Activated CD8-positive, alpha-beta T cell treated with anti-CD3 and anti-CD28 coated beads for 36 hours (primary cell): ENCODE measurements at regions not wholly inside any gene's neighbourhood (a gene's known extent, or its start where the extent isn't known, plus 50 kb on each side); places are given as distances from the start of the nearest gene placed in this dataset.
"Not testable (repeated sequence)": the region's sequence is repeated elsewhere in the genome, so short reads cannot be mapped to it uniquely, and the experiment has no call there.

Experiments
- ATAC-seq: fragments of 200-7000 bp; cut with Tn5 transposase; one replicate; pipeline ENCODE4 v1.10.0; 2021; ENCODE audit warnings: mild to moderate bottlenecking, moderate library complexity
- CTCF ChIA-PET: fragments of 350-600 bp; sonication (Branson Sonifier 250); formaldehyde crosslinking; loops from one replicate; lab custom pipeline; 2021; ENCODE audit warnings: antibody characterized with exemption; lab: Charles Lee
- POLR2A ChIA-PET: fragments of 350-600 bp; sonication (Branson Sonifier 250); formaldehyde crosslinking; loops from one replicate; lab custom pipeline; 2021; ENCODE audit warnings: antibody characterized with exemption; lab: Charles Lee
- DNase-seq: peaks from one replicate; pipeline ENCODE4 v3.0.0-alpha.2; 2020
- H3K27ac Mint-ChIP-seq: one replicate; pipeline ENCODE4 v1.8.0; 2021; ENCODE audit warnings: mild to moderate bottlenecking, mixed read lengths
- H3K27me3 Mint-ChIP-seq: one replicate; pipeline ENCODE4 v1.8.0; 2021; ENCODE audit warnings: mixed read lengths
- H3K36me3 Mint-ChIP-seq: one replicate; pipeline ENCODE4 v1.8.0; 2021; ENCODE audit warnings: low read depth, mixed read lengths
- H3K4me1 Mint-ChIP-seq: one replicate; pipeline ENCODE4 v1.8.0; 2021; ENCODE audit warnings: low read depth, mixed read lengths
- H3K4me3 Mint-ChIP-seq: one replicate; pipeline ENCODE4 v1.8.0; 2021; ENCODE audit warnings: mild to moderate bottlenecking, moderate library complexity, mixed read lengths
- H3K9me3 Mint-ChIP-seq: one replicate; pipeline ENCODE4 v1.8.0; 2021; ENCODE audit warnings: mixed read lengths
- intact Hi-C: fragments of 100-400 bp; cut with micrococcal nuclease; formaldehyde crosslinking; loops from one replicate; pipeline ENCODE4 v1.10.0; 2022
- TF ChIP-seq, protein P1 (sequence below): fragments of 200-600 bp; IDR thresholded peaks from one replicate; pipeline ENCODE4 v1.8.0; 2022; ENCODE audit warnings: antibody characterized with exemption, mild to moderate bottlenecking

DNA sequence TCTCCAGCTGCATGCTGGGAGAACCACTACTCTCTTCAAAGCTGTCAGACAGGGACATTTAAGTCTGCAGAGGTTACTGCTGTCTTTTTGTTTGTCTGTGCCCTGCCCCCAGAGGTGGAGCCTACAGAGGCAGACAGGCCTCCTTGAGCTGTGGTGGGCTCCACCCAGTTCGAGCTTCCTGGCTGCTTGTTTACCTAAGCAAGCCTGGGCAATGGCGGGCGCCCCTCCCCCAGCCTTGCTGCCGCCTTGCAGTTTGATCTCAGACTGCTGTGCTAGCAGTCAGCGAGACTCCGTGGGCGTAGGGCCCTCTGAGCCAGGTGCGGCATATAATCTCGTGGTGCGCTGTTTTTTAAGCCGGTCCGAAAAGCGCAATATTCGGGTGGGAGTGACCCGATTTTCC lies 215.0 kb downstream of the STIM2 start:
- CTCF ChIA-PET, DNase-seq, POLR2A ChIA-PET, H3K9me3 Mint-ChIP-seq, H3K4me1 Mint-ChIP-seq, ATAC-seq, H3K36me3 Mint-ChIP-seq, H3K27ac Mint-ChIP-seq, H3K4me3 Mint-ChIP-seq, intact Hi-C loops, H3K27me3 Mint-ChIP-seq: not testable (repeated sequence)

DNA sequence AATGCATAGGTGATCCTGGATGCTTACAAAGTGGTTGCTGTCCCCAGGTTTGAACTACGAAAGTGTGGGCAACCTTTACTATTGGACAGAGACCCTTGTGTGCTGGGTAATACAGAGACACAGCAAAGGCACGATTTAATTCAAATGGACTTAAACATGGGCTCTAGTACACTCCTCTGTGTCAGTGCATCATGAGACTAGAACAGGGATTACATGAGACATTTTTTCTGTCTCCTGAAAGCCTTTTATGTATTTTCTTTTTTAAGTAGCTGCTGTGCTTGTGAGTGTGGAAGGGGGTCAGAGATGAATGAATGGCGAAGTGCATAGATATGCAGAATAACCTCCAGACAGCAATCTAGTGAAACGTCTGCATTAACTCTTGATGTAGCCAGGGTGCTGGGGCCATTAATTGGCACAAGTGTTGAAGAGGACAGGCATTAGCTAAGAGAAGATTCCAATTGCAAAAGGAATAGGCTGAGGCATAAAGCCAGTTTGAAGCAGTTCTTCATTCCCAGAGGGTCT lies 218.4 kb downstream of the STIM2 start:
- POLR2A ChIA-PET = no interaction called here
- Mint-ChIP-seq H3K9me3 (no peaks in the 10 kb centered on the region), H3K27me3 (peaks cover 13% of the 10 kb centered on the region), H3K4me3 (no peak overlapping the region), H3K27ac (no peak overlapping the region), H3K4me1 (no peaks in the 10 kb centered on the region), H3K36me3 (no peaks in the 10 kb centered on the region)
- no peak for ATAC-seq
- CTCF ChIA-PET = no interaction called here
- no peak for DNase-seq
- TF ChIP-seq, protein P1, sequence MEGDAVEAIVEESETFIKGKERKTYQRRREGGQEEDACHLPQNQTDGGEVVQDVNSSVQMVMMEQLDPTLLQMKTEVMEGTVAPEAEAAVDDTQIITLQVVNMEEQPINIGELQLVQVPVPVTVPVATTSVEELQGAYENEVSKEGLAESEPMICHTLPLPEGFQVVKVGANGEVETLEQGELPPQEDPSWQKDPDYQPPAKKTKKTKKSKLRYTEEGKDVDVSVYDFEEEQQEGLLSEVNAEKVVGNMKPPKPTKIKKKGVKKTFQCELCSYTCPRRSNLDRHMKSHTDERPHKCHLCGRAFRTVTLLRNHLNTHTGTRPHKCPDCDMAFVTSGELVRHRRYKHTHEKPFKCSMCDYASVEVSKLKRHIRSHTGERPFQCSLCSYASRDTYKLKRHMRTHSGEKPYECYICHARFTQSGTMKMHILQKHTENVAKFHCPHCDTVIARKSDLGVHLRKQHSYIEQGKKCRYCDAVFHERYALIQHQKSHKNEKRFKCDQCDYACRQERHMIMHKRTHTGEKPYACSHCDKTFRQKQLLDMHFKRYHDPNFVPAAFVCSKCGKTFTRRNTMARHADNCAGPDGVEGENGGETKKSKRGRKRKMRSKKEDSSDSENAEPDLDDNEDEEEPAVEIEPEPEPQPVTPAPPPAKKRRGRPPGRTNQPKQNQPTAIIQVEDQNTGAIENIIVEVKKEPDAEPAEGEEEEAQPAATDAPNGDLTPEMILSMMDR = no peak
- intact Hi-C loops = no loop called here

DNA sequence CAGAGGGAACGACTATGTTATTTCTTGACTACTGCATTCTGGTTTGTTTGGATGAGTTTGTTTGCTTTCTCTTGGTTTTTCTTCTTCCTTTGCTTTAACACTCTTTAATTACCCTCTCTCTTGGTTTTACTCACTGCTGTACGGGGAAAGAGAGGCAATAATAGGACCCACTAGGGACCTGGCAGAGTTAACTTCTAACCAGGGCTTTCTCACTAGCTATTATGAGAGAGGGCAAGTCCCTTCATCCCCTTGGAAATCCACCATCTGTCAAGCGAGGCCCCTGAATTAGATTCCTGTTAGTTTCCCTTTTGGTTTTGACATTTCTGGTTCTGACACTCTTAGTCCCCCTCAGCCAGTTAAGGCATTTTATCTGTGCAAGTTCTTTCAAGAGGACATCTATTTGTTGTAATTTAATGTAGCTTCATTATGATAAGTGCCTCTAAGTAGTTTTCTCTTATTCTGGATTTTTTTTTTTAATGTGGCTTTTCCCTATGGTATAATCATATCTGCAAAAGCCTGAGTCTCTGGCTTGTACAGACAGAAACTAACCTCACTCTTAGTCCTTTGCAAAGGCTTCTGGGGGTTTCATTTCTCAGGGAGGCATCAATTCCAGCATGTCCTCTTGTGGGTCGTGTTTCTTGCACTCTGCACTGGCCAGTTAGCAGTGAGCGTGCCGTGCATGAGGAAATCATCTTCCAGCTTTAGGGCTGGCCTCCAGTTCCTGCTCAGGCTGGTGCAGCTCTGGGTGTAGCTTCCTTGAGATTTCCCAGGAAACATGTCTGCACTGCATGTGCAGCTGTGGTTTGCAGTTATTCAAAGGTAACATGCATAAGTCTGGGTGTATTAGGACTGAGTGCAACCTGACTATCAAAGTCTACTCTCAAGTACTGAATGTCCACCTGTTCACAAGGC lies 221.3 kb downstream of the STIM2 start:
- ATAC-seq (no peak), DNase-seq (no peak)
- H3K36me3 Mint-ChIP-seq = no peaks in the 10 kb centered on the region
- no peak overlapping the region for H3K4me3 Mint-ChIP-seq
- ChIA-PET POLR2A (no interaction called here), CTCF (no interaction called here)
- H3K27ac Mint-ChIP-seq = no peak overlapping the region
- H3K27me3 Mint-ChIP-seq = peaks cover 31% of the 10 kb centered on the region
- intact Hi-C loops = no loop called here
- H3K9me3 Mint-ChIP-seq = no peaks in the 10 kb centered on the region
- peaks cover 4% of the 10 kb centered on the region for H3K4me1 Mint-ChIP-seq
- TF ChIP-seq, protein P1 = no peak

DNA sequence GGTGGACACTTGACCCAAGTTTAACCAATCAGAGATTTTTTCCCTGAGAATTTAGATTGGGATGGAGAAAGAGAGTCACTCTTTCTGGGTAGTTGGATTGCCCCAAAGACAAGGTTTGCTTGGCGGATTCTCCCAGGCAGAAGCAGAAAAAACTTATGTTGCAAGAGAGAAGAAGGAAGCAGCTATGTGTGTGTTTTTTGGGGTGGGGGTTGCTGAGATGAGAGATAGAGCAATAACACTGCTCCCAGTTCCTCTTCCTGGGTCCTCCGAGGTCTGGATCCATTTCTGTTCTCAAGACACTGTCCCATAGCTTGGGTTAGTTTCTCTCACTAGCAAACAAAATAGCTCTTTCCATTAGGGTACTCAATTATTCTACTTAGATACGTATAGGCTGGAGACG lies 222.1 kb downstream of the STIM2 start:
- ChIA-PET POLR2A (no interaction called here), CTCF (interaction anchor here (0.7 kb wide), 1 partner anchor 15 kb away, joined by 3 read pairs; no protein-coding TSS in a partner anchor)
- Mint-ChIP-seq H3K4me3 (no peak overlapping the region), H3K9me3 (no peaks in the 10 kb centered on the region), H3K4me1 (peaks cover 4% of the 10 kb centered on the region), H3K36me3 (no peaks in the 10 kb centered on the region), H3K27me3 (peaks cover 37% of the 10 kb centered on the region), H3K27ac (no peak overlapping the region)
- DNase-seq (no peak), ATAC-seq (no peak)
- intact Hi-C loops = no loop called here
- TF ChIP-seq, protein P1 = no peak

DNA sequence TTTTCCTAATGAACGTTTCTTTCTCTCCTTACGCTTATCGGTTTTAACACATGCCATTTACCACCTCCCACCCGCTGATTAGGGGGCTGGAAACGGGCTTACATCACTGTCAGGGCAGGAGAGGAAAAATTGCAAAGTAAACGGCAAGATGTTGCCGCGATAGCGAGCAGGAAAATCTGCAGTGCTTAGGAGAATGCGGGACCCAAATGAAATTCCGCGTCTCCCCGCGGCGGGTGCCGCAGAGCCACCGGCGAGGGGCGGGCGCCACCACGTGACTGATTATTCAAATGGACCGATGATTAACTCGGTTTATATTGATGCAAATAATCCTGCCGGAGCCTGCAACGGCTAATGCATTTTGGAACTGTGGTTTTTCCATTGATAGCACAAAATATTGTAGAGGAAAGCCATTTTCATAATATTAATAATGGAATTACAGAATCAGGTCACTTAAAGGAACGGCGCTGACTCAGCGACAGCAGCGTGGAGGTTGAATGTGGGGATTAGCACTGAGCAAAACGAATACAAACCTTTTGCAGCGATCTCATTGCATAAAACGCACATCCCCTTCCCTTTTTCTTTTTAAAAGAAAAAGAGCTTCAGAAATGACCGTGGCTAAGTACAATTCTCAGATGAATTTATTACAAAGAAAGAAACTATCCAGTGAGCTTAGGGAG lies 224.2 kb downstream of the STIM2 start:
- Mint-ChIP-seq H3K27ac (no peak overlapping the region), H3K9me3 (no peaks in the 10 kb centered on the region), H3K27me3 (peaks cover 42% of the 10 kb centered on the region), H3K36me3 (no peaks in the 10 kb centered on the region), H3K4me3 (no peak overlapping the region), H3K4me1 (peaks cover 4% of the 10 kb centered on the region)
- ChIA-PET CTCF (interaction anchor here (1.1 kb wide), 1 partner anchor 36 kb away, joined by 4 read pairs; no protein-coding TSS in a partner anchor), POLR2A (no interaction called here)
- TF ChIP-seq, protein P1 = peak; percentile 34
- DNase-seq (peak; percentile 33), ATAC-seq (no peak)
- intact Hi-C loops = no loop called here
